NCI-H524 treated with DMSO at 0.1 percent for 48 hours (cell line): ENCODE measurements at regions not wholly inside any gene's neighbourhood (a gene's known extent, or its start where the extent isn't known, plus 50 kb on each side); places are given as distances from the start of the nearest gene placed in this dataset.

ENCODE experiments used
- DNase-seq: peaks from one replicate; lab custom pipeline; 2025; lab: John Stamatoyannopoulos, UW

- no peak for DNase-seq
Observed at GRCh38 chr16:85990861-85991301, 91.9 kb downstream of the IRF8 start.

DNA sequence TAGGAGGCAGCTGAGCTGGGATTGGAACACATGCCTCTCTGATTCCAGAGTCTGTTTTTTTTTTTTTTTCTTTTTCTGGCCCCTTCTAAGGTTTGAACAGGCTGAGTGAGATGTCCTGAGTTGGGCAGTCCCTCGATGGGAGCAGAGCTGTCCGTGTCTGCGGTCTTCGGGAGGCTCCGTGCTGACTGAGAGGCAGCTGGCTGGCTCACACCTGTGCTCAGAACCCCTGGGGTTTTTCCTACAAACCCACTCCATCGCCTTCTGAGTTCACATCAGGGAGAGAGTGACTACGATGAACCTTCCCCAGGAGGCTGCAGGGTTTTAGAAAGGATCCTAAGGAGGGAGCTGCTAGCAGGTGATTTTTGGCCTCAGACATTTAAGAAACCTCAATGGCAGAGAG lies 92.5 kb downstream of the IRF8 start:
- no peak for DNase-seq

GRCh38 chr16:85991856-85992255 lies 92.9 kb downstream of the IRF8 start:
- no peak for DNase-seq

DNA sequence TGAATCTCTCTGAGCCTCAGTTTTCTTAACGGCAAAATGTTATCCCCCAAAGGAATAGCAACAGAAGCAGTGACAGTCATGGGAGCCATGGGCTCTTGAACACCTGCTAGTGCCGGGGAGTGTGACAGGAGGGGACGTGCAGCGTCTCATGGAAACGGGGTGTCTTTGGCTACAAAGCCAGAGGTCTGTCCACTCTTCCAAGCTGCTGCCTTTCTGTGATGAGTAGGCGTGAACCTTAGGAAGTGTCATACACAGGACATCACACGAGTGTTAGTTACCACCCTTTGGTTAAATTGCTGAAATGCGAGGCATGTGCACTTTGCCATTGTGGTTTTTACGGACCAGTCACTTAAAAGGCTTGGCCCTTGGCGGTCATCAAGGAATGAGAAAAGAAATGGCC lies 93.4 kb downstream of the IRF8 start:
- no peak for DNase-seq

- DNase-seq: no peak
Observed at GRCh38 chr16:85992779-85993178, 93.8 kb downstream of the IRF8 start.

DNA sequence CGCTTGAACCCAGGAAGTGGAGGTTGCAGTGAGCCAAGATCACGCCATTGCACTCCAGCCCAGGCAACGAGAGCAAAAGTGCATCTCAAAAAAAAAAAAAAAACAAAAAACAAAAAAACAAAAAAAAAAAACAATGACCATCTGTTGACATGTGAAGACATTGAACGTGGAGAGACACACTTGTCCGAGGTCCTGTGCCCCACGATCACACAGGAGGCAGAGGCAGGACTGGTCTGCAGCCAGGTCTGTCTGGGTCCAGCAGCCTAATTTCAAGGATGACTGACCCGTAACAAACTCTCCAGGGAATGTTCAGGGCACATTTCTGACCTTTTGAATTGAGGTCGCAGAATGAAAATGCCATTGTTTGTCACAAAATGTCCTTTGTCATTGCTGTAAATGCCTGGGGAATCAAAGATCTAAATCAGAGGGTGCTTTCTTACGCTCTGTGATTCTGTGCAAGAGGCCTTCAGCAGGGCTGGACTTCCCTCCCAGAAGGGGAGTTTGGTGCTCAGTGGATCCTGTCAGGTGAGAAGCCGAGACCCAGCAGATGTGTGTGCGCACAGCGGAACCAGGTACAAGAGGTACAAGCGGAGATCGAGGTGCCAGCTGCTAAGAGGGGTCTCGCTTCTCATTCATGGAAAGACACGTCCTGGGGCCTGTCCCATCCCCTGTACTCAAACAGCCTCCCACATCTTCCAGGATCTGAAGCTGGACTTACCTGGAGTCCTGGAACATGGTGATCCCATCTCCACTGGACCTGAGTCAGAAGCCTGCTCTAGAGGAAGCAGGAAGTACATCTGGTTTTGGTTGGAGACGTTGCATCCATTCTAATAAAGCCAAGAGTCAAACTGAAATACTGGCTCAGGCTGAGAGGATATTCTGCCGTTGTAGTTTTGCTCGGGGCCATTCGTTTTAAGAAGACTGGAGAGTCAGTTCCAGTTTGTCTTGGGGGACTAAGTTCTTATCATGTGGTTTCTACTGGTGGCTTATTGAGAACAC lies 95.8 kb downstream of the IRF8 start:
- no peak for DNase-seq

DNA sequence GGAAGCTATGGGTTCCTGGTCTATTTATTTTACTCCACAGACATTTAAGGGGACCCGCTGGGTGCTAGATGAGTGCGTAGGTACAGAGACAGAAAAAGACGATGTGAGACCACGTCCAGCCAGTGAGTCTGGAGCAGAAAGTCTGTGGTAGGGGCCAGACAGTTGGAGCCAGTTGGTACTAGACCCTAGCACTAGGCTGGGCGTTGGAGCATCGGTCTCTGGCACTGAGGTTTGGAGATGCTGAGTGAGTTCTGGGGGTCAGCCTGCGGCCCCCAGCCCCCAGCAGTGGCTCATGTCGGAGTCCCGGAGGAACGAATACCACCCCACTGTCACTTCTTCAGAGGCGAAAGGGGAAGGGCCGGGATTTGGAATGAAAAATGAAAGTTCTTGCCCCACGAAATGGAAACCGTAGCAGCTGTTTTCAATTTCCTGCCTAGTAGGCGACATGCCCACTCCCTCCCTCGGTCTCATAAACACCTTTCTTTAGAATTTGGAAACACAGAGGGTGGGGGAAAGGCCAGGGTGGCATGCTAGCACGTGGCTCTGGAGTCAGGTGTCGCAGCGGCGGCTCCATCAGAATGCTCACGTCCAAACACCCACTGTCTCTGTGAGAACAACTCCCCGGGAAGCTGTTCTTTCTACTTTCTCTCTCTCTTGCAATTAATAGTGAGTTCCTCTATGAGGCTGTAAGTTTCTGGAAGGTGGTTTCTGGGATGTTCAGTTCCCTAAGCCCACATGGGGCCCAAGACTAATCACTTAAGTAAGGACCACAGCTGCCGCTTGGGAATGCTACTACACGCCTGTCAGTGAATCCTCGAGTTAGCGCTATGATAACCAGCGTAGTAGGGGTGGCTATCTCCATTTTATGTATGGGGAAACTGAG lies 96.8 kb downstream of the IRF8 start:
- no peak for DNase-seq

DNA sequence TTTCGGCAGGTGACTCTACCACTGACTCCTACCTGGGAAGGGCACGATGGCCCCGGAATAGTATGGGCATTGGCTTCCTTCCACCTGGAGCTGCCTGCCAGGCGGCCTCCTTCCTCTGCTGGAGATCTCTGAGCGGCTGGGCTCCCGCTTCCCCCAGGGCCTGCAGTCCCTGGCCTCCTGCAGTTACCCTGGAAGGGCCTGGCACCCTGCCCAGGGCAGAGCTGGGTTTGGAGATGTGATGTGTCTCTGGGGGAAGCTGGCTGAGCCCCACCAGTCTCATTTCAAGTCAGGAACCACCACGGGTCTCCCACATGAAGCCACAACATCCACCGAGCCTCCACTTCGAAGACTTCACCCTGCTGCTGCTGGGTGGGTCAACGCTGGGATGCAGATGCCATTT lies 97.9 kb downstream of the IRF8 start:
- DNase-seq: no peak

- no peak for DNase-seq
Observed at GRCh38 chr16:85998171-85998867, 99.4 kb downstream of the IRF8 start.

GRCh38 chr16:85998868-85999729 lies 100.1 kb downstream of the IRF8 start:
- DNase-seq: no peak

GRCh38 chr16:85999778-86000177 lies 100.8 kb downstream of the IRF8 start:
- no peak for DNase-seq

DNA sequence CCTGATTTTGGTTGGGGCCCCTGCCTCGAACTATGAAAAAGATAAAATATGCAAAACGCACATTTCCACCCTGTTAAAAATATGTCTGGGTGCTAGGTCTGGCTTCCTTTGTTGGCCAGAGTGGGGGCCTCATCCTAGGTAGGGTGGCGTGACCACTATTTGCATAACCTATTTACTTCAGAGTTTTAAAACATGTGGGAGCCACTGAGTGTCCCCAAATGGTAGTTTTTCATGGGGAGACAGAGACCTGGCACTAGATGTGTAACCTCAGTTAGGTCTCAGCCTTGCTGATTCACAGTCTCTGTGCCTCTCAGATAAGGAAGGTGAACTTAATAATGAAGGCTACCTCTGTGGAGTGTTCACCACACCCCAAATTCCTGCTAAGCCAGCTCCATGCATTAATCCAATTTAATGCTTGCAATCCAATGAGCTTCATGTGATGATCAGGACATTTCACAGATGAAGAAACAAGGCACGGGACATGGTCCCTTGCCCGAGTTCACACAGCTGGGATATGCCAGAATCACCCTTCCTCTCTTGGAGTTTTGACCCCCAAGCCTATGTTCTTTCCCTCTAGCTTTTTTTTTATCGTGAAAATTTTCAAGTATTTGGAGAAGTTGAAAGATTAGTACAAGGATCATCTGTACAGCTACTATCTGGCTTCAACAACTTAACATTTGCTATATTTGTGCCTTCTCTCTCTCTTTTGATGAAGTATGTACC lies 103.4 kb downstream of the IRF8 start:
- no peak for DNase-seq

DNA sequence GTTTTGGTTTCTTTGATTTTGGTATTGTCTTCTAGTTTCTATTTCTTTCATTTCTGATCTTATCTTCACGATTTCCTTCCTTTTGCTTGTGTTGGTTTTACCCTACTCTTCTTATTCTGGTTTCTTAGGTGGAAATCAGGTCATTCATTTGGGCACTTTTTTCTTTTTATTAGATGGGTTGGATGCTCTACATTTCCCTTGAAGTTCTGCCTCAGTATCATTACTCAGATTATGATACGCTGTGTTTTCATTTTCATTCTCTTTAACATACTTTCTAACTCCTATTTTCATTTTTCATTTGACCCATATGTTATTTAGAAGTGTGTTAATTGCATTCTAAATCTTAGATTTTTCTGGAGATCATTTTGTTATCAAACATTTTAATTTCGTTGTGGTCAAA lies 108.6 kb downstream of the IRF8 start:
- DNase-seq: no peak

DNA sequence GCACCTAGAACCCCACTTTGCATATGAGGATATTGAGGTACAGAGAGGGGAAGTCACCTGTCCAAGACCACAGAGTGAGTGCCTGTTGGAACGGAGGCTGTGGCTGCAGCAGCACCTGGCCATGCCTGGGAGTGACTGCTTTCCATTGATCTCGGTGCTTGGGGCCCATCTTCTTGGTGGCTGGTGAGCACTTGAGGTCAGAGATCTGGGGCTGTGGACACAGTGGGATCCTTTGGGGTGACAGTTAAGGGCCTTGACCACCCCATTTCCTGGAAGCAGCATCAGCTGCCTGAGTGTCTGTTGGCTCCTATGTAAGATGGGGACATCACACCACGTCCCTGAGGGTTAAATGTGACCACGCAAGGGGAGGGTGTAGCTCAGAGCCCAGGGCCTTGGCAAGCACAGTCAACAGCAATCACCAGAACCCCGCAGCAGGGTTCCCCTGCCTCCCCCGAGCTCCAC lies 111.7 kb downstream of the IRF8 start:
- DNase-seq: no peak

- no peak for DNase-seq
Observed at GRCh38 chr16:86011532-86011931, 112.6 kb downstream of the IRF8 start.

- DNase-seq: no peak
Observed at GRCh38 chr16:86012221-86012620, 113.3 kb downstream of the IRF8 start.

GRCh38 chr16:86013867-86014266 lies 114.9 kb downstream of the IRF8 start:
- no peak for DNase-seq

- no peak for DNase-seq
Observed at GRCh38 chr16:86015606-86016005, 116.6 kb downstream of the IRF8 start.

DNA sequence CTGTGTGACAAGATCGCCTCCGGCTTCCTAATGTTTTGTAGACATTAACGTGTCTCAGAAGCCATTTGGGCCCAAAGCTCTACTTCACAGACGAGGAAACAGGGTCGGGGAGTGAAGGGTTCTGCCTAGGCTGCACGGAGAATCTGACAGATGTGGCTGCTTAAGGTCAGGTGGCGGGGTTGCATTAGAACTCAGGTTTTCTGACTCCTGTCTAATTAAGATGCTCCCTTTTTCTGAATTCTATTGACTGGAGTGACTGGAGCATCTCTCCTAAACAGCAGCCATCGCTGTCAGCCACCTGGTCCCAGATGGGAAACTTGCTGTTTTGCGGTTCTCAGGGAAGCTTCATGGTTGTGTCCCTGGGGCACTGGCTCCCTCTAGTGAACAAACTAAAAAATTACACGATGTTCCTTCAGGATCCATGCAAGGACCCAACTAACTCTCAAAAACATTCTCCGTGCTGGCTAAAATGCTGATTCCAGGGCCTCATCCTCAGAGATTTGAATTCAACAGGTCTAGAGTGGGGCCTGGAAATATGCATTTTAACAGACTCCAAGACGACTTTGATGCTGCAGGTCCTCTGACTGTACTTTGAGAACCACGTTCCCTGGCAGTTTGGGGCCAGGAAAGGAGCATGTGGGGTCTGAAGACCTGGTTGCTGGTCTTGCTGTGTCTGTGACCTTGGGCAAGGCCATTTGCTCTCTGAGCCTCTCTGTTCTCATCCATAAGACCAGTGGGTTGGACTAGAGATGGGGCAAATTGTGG lies 117.4 kb downstream of the IRF8 start:
- no peak for DNase-seq

- no peak for DNase-seq
Observed at GRCh38 chr16:86018071-86018470, 119.1 kb downstream of the IRF8 start.
